Endothelial cell of umbilical vein (primary cell): ENCODE measurements at regions not wholly inside any gene's neighbourhood (a gene's known extent, or its start where the extent isn't known, plus 50 kb on each side); places are given as distances from the start of the nearest gene placed in this dataset.

Source experiments
- BruUV-seq: library from RNA; stranded (reverse); fragments of 400-500 nt; replicated peaks from 2 replicates; lab custom pipeline; 2021; lab: Mats Ljungman, UMichigan
- CTCF ChIA-PET: fragments of 300-600, 350-600 bp; sonication (Branson Sonifier 250); formaldehyde crosslinking; loops from one replicate; lab custom pipeline; 2021; ENCODE audit warnings: antibody characterized with exemption, inconsistent platforms; lab: Charles Lee
- POLR2A ChIA-PET: fragments of 300-600, 350-600 bp; sonication (Branson Sonifier 250); formaldehyde crosslinking; loops from one replicate; lab custom pipeline; 2021; ENCODE audit warnings: antibody characterized with exemption, inconsistent platforms; lab: Charles Lee
- DNase-seq: peaks from one replicate; pipeline ENCODE4 v3.0.0-alpha.2; 2011; ENCODE audit warnings: low read depth, low spot score
- FAIRE-seq: peaks from 2 replicates; lab custom pipeline; 2011; peaks lifted over from hg19 to GRCh38; lab: Jason Lieb, UNC
- H2AFZ ChIP-seq: 2 replicates; pipeline ENCODE4 v1.6.0; 2012; ENCODE audit warnings: low read depth, low read length, control low read depth, inconsistent platforms
- H3K27ac ChIP-seq: 2 replicates; pipeline ENCODE4 v1.5.1; 2011; ENCODE audit warnings: low read depth, mild to moderate bottlenecking, control low read depth, low read length, moderate library complexity; ENCODE audit not compliant: insufficient read depth
- H3K27me3 ChIP-seq, 2 experiments: 2 replicates each; pipeline versions ENCODE4 v1.6.0 to v1.6.1; 2011; ENCODE audit warnings: low read length in 2 of 2, mixed read lengths in 1 of 2; ENCODE audit not compliant: control insufficient read depth in 2 of 2, insufficient read depth in 2 of 2
- H3K36me3 ChIP-seq, 2 experiments: 2 replicates in 1 of 2; 3 replicates in 1 of 2; pipeline ENCODE4 v1.5.1; 2011; ENCODE audit warnings: low read length in 2 of 2, mild to moderate bottlenecking in 1 of 2, moderate library complexity in 1 of 2; ENCODE audit not compliant: control insufficient read depth in 2 of 2, insufficient read depth in 2 of 2; ENCODE audit errors: extremely low read depth in 1 of 2
- H3K4me1 ChIP-seq: 3 replicates; pipeline ENCODE4 v1.5.1; 2011; ENCODE audit warnings: mild to moderate bottlenecking, low read length; ENCODE audit not compliant: control insufficient read depth, insufficient read depth; ENCODE audit errors: extremely low read depth
- H3K4me2 ChIP-seq: 2 replicates; pipeline ENCODE4 v1.6.1; 2011; ENCODE audit warnings: low read length, control low read depth, mixed read lengths; ENCODE audit not compliant: insufficient read depth
- H3K4me3 ChIP-seq, 3 experiments: fragments of 200-600 bp in 1 of 3; sonication (generic), shearing (Covaris generic) in 1 of 3; replicated peaks in 1 of 3; 2 replicates each; pipeline ENCODE4 v1.5.1; 2011 to 2016; ENCODE audit warnings: control low read depth in 3 of 3, low read length in 3 of 3, mild to moderate bottlenecking in 2 of 3, inconsistent platforms in 1 of 3, low read depth in 1 of 3, moderate library complexity in 1 of 3; ENCODE audit not compliant: insufficient read depth in 1 of 3
- H3K79me2 ChIP-seq: 2 replicates; pipeline ENCODE4 v1.6.0; 2012; ENCODE audit warnings: low read length, inconsistent platforms; ENCODE audit not compliant: control insufficient read depth, insufficient read depth
- H3K9ac ChIP-seq: replicated peaks from 2 replicates; pipeline ENCODE3; 2011; ENCODE audit warnings: low read length, control low read depth; ENCODE audit not compliant: insufficient read depth; ENCODE audit errors: extremely low read depth
- H3K9me1 ChIP-seq: replicated peaks from 3 replicates; pipeline ENCODE4 v1.6.0; 2011; ENCODE audit warnings: mild to moderate bottlenecking, low read length; ENCODE audit not compliant: control insufficient read depth, insufficient read depth; ENCODE audit errors: extremely low read depth
- H3K9me3 ChIP-seq: replicated peaks from 2 replicates; pipeline ENCODE4 v1.5.1; 2012; ENCODE audit warnings: low read length, inconsistent platforms; ENCODE audit not compliant: control insufficient read depth, insufficient read depth
- H4K20me1 ChIP-seq: replicated peaks from 2 replicates; pipeline ENCODE3; 2011; ENCODE audit warnings: mild to moderate bottlenecking, low read length; ENCODE audit not compliant: control insufficient read depth, insufficient read depth; ENCODE audit errors: extremely low read depth
- EZH2 ChIP-seq: IDR thresholded peaks from 2 replicates; pipeline ENCODE4 v1.6.1; 2012; ENCODE audit warnings: borderline replicate concordance, low read depth, mild to moderate bottlenecking, moderate library complexity, low read length, inconsistent platforms; ENCODE audit not compliant: severe bottlenecking
- FOS ChIP-seq: IDR thresholded peaks from 2 replicates; pipeline ENCODE4 v1.6.1; 2011; ENCODE audit warnings: mild to moderate bottlenecking, low read length, moderate library complexity, borderline replicate concordance; ENCODE audit not compliant: insufficient read depth
- GATA2 ChIP-seq: IDR thresholded peaks from 2 replicates; pipeline ENCODE4 v1.7.0; 2011; ENCODE audit warnings: low read depth, mild to moderate bottlenecking, moderate library complexity, mixed read lengths, low read length; ENCODE audit not compliant: insufficient read length, insufficient read depth
- JUN ChIP-seq: IDR thresholded peaks from 2 replicates; pipeline ENCODE4 v1.6.1; 2011; ENCODE audit warnings: borderline replicate concordance, low read depth; ENCODE audit not compliant: insufficient read length, insufficient read depth
- MAX ChIP-seq: IDR thresholded peaks from 2 replicates; pipeline ENCODE4 v1.6.1; 2011; ENCODE audit not compliant: insufficient read depth, insufficient read length
- MYC ChIP-seq: IDR thresholded peaks from one replicate; pipeline ENCODE4 v1.6.1; 2011; ENCODE audit warnings: mild to moderate bottlenecking, low read depth, low read length
- POLR2A ChIP-seq: IDR thresholded peaks from 2 replicates; pipeline ENCODE4 v1.6.1; 2012; ENCODE audit warnings: low read depth, mild to moderate bottlenecking, control low read depth, low read length
- POLR2AphosphoS5 ChIP-seq: IDR thresholded peaks from 2 replicates; pipeline ENCODE4 v1.6.1; 2012; ENCODE audit warnings: low read depth, mild to moderate bottlenecking, control low read depth, low read length, moderate library complexity; ENCODE audit not compliant: insufficient read depth
- dilution Hi-C: fragments of 300-500 bp; cut with MboI; formaldehyde crosslinking; loops from one replicate; pipeline ENCODE4 v1.15.0; 2019; ENCODE audit warnings: low sequenced_read_pairs; ENCODE audit not compliant: extremely low pct_ligation_motif_present
- intact Hi-C: fragments of 100-400 bp; cut with micrococcal nuclease; formaldehyde crosslinking; loops from one replicate; pipeline ENCODE4 v1.10.0; 2022
- TF ChIP-seq, protein P1 (sequence below), 2 donors: IDR thresholded peaks; 1 replicate in 1 of 2; 2 replicates in 1 of 2; pipeline ENCODE4 v1.5.1; 2011; ENCODE audit warnings: low read length in 2 of 2, mild to moderate bottlenecking in 2 of 2, moderate library complexity in 2 of 2, control low read depth in 1 of 2, inconsistent platforms in 1 of 2, low read depth in 1 of 2; ENCODE audit not compliant: insufficient read depth in 1 of 2; ENCODE audit errors: extremely low read depth in 1 of 2

DNA sequence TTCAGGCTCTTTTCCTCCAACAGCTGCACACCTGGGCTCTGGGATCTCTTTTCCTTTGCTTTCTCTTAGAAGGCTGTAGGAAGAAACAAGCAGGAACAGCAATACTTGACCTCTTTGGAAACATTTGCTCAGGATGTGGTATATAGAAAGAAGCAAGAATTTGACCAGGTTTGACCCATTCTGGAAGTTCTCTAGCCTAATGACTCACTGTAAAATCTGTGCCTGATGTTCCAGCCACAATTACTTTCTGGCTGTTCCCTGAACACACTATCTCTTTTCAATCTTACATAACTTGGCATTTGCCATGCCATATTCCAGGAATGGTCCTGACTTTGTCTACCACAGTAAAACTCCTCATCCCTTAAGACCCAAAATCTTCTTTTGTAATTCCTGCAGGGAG is 419.9 kb upstream of the DAB1 start:
- Histone ChIP-seq H3K4me1 (no peaks in the 10 kb centered on the region), H2AFZ (no peak overlapping the region), H3K9me1 (no peaks in the 10 kb centered on the region), H3K79me2 (no peaks in the 10 kb centered on the region), H3K9ac (no peak overlapping the region), H3K9me3 (no peaks in the 10 kb centered on the region), H4K20me1 (no peaks in the 10 kb centered on the region), H3K4me3 (no peak overlapping the region), H3K27ac (no peak overlapping the region), H3K4me2 (no peak overlapping the region), H3K27me3 (no peaks in the 10 kb centered on the region), H3K36me3 (no peaks in the 10 kb centered on the region)
- DNase-seq = no peak
- FAIRE-seq = no peak
- POLR2A ChIA-PET = no interaction called here
- dilution Hi-C loops (no loop called here), intact Hi-C loops (no loop called here)
- no peak for TF ChIP-seq JUN
- no peak for TF ChIP-seq EZH2
- no peak for TF ChIP-seq FOS
- TF ChIP-seq MYC = no peak
- no peak for TF ChIP-seq POLR2A
- TF ChIP-seq, protein P1, sequence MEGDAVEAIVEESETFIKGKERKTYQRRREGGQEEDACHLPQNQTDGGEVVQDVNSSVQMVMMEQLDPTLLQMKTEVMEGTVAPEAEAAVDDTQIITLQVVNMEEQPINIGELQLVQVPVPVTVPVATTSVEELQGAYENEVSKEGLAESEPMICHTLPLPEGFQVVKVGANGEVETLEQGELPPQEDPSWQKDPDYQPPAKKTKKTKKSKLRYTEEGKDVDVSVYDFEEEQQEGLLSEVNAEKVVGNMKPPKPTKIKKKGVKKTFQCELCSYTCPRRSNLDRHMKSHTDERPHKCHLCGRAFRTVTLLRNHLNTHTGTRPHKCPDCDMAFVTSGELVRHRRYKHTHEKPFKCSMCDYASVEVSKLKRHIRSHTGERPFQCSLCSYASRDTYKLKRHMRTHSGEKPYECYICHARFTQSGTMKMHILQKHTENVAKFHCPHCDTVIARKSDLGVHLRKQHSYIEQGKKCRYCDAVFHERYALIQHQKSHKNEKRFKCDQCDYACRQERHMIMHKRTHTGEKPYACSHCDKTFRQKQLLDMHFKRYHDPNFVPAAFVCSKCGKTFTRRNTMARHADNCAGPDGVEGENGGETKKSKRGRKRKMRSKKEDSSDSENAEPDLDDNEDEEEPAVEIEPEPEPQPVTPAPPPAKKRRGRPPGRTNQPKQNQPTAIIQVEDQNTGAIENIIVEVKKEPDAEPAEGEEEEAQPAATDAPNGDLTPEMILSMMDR (IDR thresholded peaks at IDR 0.05; ENCODE audit: extremely low read depth in 1 of 2, insufficient read depth in 1 of 2, low read depth in 1 of 2, low read length in 2 of 2) = no peak
- TF ChIP-seq MAX = no peak
- no peak for TF ChIP-seq POLR2AphosphoS5
- TF ChIP-seq GATA2 = no peak
- no TSS peak for BruUV-seq
- CTCF ChIA-PET = no interaction called here
